ENCODE measurements at regions not wholly inside any gene's neighbourhood (a gene's known extent, or its start where the extent isn't known, plus 50 kb on each side); places are given as distances from the start of the nearest gene placed in this dataset.

DNA sequence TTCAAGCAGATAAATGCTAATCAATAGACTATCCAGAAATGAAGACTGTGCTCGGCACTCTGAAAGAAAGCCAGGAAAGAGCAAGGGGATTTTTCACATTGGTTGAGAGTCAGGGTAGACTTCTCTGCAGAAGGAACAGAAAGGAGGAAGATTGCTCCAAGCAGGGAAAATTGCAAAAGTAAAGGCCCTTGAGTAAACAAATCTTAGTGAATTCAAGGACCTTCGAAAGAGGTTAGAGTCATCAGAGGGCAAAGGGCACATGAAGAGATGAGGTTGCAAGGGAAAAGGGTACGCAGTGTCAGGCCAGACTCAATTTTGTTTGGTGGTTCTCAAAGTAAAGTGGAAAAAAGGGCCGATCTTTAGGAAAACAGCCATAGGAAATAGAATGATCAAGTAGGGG is 157.6 kb upstream of the RAI14 start:
- peaks cover 43% of the 10 kb centered on the region for H3K4me1 Mint-ChIP-seq
- H3K27ac ChIP-seq (ENCODE audit: low read depth in 1 of 2, low read length in 2 of 2): peak overlapping the region; percentile 97 to 98
- intact Hi-C loops (cut with micrococcal nuclease): no loop called here

DNA sequence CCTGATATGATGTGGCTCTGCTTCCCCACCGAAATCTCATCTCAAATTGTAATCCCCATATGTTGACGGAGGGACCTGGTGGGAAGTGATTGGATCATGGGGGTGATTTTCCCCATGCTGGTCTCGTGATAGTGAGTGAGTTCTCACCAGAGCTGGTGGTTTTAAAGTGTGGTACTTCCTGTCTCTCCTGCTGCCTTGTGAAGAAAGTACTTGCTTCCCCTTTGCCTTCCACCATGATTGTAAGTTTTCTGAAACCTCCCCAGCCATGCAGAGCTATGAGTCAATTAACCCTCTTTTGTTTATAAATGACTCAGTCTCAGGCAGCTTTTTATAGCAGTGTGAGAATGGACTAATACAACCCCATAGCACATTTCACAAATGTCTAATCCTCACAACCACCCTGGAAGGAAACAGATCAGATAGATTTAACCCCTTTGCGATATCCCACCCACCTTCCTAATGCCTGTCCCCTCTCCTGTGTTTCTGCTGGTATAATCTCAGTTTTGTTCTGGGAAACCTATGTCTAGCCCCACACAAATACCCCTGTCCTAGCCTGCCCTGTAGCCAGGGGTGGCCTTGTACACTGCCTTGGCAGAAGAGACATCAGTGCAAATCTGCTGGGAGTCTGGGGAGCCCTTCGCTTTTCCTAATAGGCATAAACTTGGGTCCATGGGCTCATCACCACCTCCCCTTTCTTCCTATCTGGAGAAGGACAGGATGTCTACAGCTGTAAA is 157.0 kb upstream of the RAI14 start:
- Histone ChIP-seq H3K9me3 (replicated peaks in 1 of 2; ENCODE audit: control insufficient read depth in 1 of 2, insufficient read depth in 1 of 2, low read length in 2 of 2) (no peaks in the 10 kb centered on the region), H3K4me1 (ENCODE audit: control insufficient read depth in 1 of 2, insufficient read depth in 2 of 2, low read length in 2 of 2) (peaks cover 36 to 50% of the 10 kb centered on the region in 2 donors), H3K79me2 (ENCODE audit: insufficient read depth, low read length) (no peaks in the 10 kb centered on the region), H3K4me2 (replicated peaks; ENCODE audit: extremely low read depth, low read length, poor library complexity, severe bottlenecking) (peak overlapping the region; percentile 48), H3K4me3 (replicated peaks in 1 of 3; ENCODE audit: low read depth in 2 of 3, low read length in 3 of 3) (peak overlapping the region in 1 of 3 experiments; percentile 28), H3K27ac (ENCODE audit: low read depth in 1 of 2, low read length in 2 of 2) (peak overlapping the region; percentile 97 to 98), H2AFZ (ENCODE audit: insufficient read depth, low read depth, low read length, poor library complexity, severe bottlenecking) (peak overlapping the region; percentile 35), H3K27me3 (ENCODE audit: control insufficient read depth in 2 of 2, insufficient read depth in 2 of 2, low read length in 2 of 2) (no peaks in the 10 kb centered on the region), H3K9ac (ENCODE audit: insufficient read depth, low read length, poor library complexity, severe bottlenecking) (peak overlapping the region; percentile 64), H4K20me1 (ENCODE audit: insufficient read depth, low read length) (no peaks in the 10 kb centered on the region), H3K36me3 (replicated peaks in 1 of 2; ENCODE audit: control insufficient read depth in 1 of 2, insufficient read depth in 2 of 2, low read length in 2 of 2) (no peaks in the 10 kb centered on the region)
- Mint-ChIP-seq H3K4me1 (peaks cover 40% of the 10 kb centered on the region), H3K4me3 (peak overlapping the region; percentile 1 to 54), H3K27me3 (ENCODE audit: low read depth in 3 of 3) (peaks cover 3 to 4% (median 4%) of the 10 kb centered on the region in 3 donors), H3K27ac (peak overlapping the region; percentile 93 to 99 (median 97)), H3K9me3 (peaks cover 0 to 4% (median 0%) of the 10 kb centered on the region in 7 donors), H3K36me3 (no peaks in the 10 kb centered on the region)
- no CpG with 5 or more reads among the region's 5 CpGs for WGBS (ENCODE audit: insufficient coverage)
- TF ChIP-seq, protein P1, sequence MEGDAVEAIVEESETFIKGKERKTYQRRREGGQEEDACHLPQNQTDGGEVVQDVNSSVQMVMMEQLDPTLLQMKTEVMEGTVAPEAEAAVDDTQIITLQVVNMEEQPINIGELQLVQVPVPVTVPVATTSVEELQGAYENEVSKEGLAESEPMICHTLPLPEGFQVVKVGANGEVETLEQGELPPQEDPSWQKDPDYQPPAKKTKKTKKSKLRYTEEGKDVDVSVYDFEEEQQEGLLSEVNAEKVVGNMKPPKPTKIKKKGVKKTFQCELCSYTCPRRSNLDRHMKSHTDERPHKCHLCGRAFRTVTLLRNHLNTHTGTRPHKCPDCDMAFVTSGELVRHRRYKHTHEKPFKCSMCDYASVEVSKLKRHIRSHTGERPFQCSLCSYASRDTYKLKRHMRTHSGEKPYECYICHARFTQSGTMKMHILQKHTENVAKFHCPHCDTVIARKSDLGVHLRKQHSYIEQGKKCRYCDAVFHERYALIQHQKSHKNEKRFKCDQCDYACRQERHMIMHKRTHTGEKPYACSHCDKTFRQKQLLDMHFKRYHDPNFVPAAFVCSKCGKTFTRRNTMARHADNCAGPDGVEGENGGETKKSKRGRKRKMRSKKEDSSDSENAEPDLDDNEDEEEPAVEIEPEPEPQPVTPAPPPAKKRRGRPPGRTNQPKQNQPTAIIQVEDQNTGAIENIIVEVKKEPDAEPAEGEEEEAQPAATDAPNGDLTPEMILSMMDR (IDR thresholded peaks at IDR 0.05): no peak
- DNase-seq: peak; percentile 88 to 97 (median 89)
- intact Hi-C loops (cut with micrococcal nuclease): no loop called here

More for the DNA sequence above, 157.6 kb upstream of the RAI14 start:
- Mint-ChIP-seq H3K4me3 (peak overlapping the region; percentile 1 to 54), H3K36me3 (no peaks in the 10 kb centered on the region), H3K27me3 (ENCODE audit: low read depth in 3 of 3) (peaks cover 0 to 3% (median 2%) of the 10 kb centered on the region in 3 donors), H3K27ac (peak overlapping the region; percentile 93 to 99 (median 97)), H3K9me3 (peaks cover 0 to 4% (median 0%) of the 10 kb centered on the region in 7 donors)
- 0% methylated on average over 2 of the region's 4 CpGs for WGBS (ENCODE audit: insufficient coverage)
- Histone ChIP-seq H3K9ac (ENCODE audit: insufficient read depth, low read length, poor library complexity, severe bottlenecking) (peak overlapping the region; percentile 43), H3K79me2 (ENCODE audit: insufficient read depth, low read length) (no peaks in the 10 kb centered on the region), H3K36me3 (replicated peaks in 1 of 2; ENCODE audit: control insufficient read depth in 1 of 2, insufficient read depth in 2 of 2, low read length in 2 of 2) (no peaks in the 10 kb centered on the region), H3K27me3 (ENCODE audit: control insufficient read depth in 2 of 2, insufficient read depth in 2 of 2, low read length in 2 of 2) (no peaks in the 10 kb centered on the region), H3K4me2 (replicated peaks; ENCODE audit: extremely low read depth, low read length, poor library complexity, severe bottlenecking) (peak overlapping the region; percentile 19), H3K4me3 (replicated peaks in 1 of 3; ENCODE audit: low read depth in 2 of 3, low read length in 3 of 3) (peak overlapping the region in 1 of 3 experiments; percentile 28), H3K4me1 (ENCODE audit: control insufficient read depth in 1 of 2, insufficient read depth in 2 of 2, low read length in 2 of 2) (peaks cover 36 to 52% of the 10 kb centered on the region in 2 donors), H2AFZ (ENCODE audit: insufficient read depth, low read depth, low read length, poor library complexity, severe bottlenecking) (peak overlapping the region; percentile 35), H3K9me3 (replicated peaks in 1 of 2; ENCODE audit: control insufficient read depth in 1 of 2, insufficient read depth in 1 of 2, low read length in 2 of 2) (no peaks in the 10 kb centered on the region), H4K20me1 (ENCODE audit: insufficient read depth, low read length) (no peaks in the 10 kb centered on the region)
- TF ChIP-seq, protein P1 (IDR thresholded peaks at IDR 0.05): no peak
- peak; percentile 37 to 82 (median 70) for DNase-seq

Data from CD14-positive monocyte (primary cell).